D721Med (cell line): ENCODE measurements at regions not wholly inside any gene's neighbourhood (a gene's known extent, or its start where the extent isn't known, plus 50 kb on each side); places are given as distances from the start of the nearest gene placed in this dataset.
"Not testable (repeated sequence)": the region's sequence is repeated elsewhere in the genome, so short reads cannot be mapped to it uniquely, and the experiment has no call there.

ENCODE experiments used
- DNase-seq: peaks from one replicate; pipeline ENCODE4 v3.0.0; 2011; ENCODE audit warnings: low spot score; ENCODE audit not compliant: insufficient read length
- FAIRE-seq: peaks from 2 replicates; lab custom pipeline; 2011; peaks lifted over from hg19 to GRCh38; lab: Jason Lieb, UNC
- TF ChIP-seq, protein P1 (sequence below): IDR thresholded peaks from 2 replicates; pipeline ENCODE4 v1.5.1; 2012; ENCODE audit warnings: mild to moderate bottlenecking, control low read depth; ENCODE audit not compliant: insufficient read depth; ENCODE audit errors: missing control alignments

DNA sequence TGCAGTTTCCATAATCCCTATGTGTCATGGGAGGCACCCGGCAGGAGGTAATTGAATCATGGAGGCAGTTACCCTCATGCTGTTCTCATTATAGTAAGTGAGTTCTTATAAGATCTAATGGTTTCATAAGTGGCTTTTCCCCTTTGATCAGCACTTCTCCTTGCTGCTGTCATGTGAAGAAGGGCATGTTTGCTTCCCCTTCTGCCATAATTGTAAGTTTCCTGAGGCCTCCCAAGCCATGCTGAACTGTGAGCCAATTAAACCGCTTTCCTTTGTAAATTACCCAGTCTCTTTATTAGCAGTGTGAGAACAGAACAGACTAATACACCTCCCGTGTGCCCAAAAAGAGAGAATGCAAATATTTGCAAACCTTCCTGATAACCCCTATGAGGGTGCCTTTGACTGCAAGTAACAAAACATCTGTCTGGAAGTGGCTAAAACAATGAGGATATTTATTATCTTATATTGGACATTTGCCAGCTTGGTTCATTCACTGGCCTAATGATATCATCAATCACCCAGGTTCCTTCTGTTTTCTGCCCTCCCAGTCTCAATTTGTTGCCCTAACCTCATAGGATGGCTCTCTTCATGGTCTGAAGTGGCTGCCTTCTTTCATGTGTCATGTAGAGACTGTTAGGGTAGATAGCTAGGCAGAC lies 68.7 kb downstream of the BHLHE40 start:
- DNase-seq (no peak), FAIRE-seq (no peak)
- TF ChIP-seq, protein P1, sequence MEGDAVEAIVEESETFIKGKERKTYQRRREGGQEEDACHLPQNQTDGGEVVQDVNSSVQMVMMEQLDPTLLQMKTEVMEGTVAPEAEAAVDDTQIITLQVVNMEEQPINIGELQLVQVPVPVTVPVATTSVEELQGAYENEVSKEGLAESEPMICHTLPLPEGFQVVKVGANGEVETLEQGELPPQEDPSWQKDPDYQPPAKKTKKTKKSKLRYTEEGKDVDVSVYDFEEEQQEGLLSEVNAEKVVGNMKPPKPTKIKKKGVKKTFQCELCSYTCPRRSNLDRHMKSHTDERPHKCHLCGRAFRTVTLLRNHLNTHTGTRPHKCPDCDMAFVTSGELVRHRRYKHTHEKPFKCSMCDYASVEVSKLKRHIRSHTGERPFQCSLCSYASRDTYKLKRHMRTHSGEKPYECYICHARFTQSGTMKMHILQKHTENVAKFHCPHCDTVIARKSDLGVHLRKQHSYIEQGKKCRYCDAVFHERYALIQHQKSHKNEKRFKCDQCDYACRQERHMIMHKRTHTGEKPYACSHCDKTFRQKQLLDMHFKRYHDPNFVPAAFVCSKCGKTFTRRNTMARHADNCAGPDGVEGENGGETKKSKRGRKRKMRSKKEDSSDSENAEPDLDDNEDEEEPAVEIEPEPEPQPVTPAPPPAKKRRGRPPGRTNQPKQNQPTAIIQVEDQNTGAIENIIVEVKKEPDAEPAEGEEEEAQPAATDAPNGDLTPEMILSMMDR: no peak

- TF ChIP-seq, protein P1: no peak
- DNase-seq: no peak
- FAIRE-seq: no peak
Measured at GRCh38 chr3:5051772-5052171, 70.3 kb upstream of the ARL8B start.

DNA sequence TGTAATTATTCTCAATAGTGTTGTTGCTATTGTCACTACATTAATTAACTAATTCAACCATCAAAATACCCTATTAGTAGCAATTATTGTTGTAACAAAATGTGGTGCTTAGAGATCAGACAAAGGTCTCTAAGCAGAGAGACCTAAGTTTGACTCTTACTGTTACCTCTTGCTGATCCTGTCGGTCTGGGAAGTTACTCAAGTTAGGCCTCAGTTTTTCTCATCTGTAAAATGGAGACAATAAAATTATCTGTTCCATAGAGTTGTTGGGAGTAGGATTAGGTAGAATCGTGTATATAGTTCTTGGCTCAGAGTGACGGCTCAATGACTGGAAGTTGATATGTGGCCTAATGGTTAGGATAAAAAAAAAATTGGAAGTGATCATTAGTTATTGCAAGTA lies 69.8 kb upstream of the ARL8B start:
- DNase-seq: no peak
- no peak for FAIRE-seq
- TF ChIP-seq, protein P1: no peak

GRCh38 chr3:5053021-5053831 lies 68.9 kb upstream of the ARL8B start:
- no peak for DNase-seq
- TF ChIP-seq, protein P1: no peak
- no peak for FAIRE-seq

GRCh38 chr3:5054098-5054497 lies 68.0 kb upstream of the ARL8B start:
- FAIRE-seq: no peak
- DNase-seq: no peak
- TF ChIP-seq, protein P1: no peak

GRCh38 chr3:5054579-5054978 lies 67.5 kb upstream of the ARL8B start:
- DNase-seq, FAIRE-seq: not testable (repeated sequence)

GRCh38 chr3:5055357-5056110 lies 66.6 kb upstream of the ARL8B start:
- TF ChIP-seq, protein P1: no peak
- DNase-seq (no peak), FAIRE-seq (no peak)
